GM18870 (cell line): ENCODE measurements at regions not wholly inside any gene's neighbourhood (a gene's known extent, or its start where the extent isn't known, plus 50 kb on each side); places are given as distances from the start of the nearest gene placed in this dataset.

Experiments used
- ATAC-seq: cut with Tn5 transposase; IDR thresholded peaks from one replicate; pipeline ENCODE4 v1.9.1; 2021; ENCODE audit warnings: moderate library complexity; ENCODE audit not compliant: unreplicated experiment

DNA sequence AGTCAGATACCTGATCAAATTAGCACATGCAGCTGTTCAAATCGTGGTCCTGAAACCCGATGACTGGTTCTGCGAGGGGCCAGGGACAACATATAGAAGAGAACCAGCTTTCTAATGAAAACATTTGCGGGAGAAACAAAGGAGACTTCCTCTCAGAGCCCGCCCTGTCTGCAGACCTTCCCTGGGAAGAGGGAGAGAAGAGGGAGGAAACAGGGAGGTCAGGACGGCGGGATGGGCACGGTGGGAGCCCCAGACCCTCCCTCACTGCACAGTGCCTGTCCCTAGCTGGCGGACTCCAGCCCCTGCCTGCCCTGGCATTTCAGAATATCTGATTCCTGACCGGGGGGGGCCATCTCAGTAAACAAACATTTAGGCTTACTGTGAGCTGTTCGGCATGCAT is 317.3 kb downstream of the FOXL1 start:
- ATAC-seq = no peak

DNA sequence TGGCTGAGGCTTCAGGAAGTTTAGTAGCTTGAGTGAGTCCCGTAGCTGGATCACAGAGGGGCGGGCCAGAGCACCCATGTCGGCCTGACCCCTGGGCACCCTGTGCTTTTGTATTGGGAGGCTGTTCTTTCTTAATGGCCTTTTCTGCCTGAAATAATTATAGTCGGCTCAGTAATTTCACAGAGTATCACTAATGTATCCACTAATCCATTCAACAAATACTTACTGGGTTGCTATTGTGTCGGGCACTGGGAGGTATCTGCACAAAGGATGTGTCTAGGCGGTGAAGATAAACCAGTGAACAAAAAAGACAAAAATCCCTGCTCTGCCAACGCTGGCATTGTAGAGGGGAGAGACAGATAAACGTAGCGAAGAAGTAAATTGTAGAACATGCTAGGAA is 318.6 kb downstream of the FOXL1 start:
- no peak for ATAC-seq

DNA sequence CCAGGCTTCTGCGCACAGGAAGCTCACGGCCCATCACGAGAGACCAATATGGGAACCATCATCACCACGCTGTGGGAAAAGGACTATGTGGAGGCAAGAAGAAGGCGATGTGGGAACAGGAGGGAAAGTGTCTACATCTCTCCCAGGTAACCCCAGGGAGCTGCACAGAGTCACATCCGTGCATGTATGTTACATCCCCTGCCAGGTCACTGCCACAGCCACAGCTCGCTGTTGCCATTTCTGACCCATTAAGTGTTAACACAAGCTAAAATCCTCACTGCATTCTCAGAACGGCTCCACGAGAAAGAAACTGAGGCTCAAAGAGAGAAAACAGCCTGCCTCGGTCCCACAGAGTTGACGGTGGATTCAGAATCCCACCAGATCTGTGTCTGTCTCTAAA is 319.1 kb downstream of the FOXL1 start:
- no peak for ATAC-seq

DNA sequence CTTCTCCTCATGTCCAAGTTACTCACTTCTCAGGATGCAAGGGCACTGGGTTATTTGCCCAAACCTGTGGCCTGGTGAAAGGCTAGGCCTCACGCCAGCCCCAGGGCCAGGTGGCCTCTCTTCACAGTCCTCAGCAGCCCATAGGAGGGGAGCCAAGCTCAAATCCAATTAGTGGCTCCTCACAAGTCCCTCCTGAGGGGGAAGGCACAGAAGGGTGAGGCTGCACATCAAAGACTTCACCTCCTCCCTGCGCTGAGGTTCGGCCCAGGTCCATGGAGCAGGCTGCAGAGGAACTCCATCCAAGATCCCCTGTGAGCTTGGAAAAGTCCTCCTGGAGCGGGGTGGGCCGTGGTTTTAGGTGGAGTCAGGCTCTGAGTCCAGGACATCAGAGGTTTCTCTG is 320.0 kb downstream of the FOXL1 start:
- no peak for ATAC-seq

DNA sequence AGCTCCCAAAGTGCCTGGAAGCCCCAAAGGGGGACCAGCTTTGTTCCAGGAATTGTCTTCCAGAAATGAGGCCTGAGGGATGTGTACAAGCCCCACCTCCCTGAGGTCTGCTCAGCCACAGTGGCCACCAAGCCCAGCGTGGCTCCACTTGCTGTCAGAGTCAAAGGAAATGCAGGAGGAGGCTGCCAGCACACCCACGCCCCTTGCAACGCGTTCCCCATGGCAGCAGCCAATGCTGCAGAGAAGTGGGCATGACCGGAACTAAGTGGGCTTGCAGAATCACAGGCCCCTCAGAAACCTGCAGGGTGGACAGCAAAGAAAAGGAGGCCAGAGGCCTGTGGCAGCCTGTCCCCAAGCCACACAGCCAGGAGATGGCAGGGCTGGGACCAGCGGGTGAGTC is 320.8 kb downstream of the FOXL1 start:
- no peak for ATAC-seq

DNA sequence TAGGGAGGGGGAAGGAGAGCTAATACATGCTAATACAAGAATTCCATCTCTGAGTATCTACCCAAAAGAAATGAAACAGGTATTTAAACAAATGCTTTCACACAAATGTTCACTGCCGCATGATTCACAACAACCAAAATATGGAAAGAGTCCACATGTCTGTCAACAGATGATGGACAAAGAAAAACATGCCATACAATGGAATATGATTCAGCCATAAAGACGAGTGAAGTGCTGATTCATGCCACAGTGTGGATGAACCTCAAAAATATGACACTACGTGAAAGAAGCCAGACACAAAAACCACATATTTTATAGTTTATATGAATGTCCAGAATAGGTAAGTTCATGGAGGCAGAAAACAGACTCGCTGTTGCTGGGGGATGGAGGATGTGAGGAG is 321.4 kb downstream of the FOXL1 start:
- no peak for ATAC-seq

DNA sequence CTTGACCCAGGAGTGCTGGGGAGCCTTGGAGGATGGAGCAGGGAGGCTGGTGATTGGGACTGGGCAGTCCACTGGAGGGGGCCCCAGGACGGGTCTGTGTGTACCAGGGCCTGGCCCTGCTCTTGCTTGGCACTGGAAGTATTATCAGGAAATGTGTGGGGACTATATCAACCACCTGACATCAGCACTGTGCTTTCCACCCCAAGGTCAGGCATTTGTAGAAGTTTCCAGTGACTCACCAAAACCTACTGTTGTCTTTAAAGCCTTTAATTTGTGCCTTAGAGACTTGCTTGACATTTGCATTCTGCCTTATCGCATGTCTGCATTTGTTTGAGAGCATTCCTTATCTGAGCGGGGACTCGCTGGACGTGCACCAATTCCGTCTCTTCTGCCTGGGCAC is 323.1 kb downstream of the FOXL1 start:
- ATAC-seq = no peak

DNA sequence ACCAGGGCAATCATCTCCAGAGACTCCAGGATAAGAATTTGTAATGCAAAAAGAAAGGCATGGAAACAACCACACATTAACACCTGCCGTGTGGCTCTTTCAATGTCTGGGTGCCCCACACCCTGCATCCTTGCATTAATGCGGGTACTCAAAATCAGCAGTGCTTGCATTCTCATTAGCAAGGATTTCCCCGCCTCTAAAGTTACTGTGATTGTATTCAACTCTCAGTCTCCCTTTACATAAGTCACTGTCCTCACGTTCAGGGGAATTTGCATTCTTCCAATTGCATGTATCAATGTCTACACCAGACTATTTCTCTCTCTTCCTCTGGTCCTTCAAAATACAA is 324.3 kb downstream of the FOXL1 start:
- no peak for ATAC-seq

DNA sequence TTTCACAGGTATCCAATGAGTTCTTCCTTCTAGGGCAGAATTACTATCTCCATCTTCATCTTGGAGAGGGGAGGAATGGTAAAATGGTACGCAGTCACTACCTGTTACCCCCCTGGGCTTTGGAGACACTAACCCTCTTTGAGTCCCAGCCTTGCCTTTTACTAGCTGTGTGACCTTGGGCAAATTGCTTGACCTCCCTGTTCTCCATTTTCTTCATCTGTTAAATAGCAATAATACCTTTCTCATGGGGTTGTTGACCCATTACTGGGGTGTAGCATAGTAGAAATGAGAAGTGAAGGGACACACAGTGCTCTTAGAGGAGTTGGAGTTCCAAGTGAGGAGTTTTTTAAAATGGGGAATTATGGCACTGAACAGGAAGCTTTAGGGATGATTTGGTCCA is 324.7 kb downstream of the FOXL1 start:
- ATAC-seq = no peak

DNA sequence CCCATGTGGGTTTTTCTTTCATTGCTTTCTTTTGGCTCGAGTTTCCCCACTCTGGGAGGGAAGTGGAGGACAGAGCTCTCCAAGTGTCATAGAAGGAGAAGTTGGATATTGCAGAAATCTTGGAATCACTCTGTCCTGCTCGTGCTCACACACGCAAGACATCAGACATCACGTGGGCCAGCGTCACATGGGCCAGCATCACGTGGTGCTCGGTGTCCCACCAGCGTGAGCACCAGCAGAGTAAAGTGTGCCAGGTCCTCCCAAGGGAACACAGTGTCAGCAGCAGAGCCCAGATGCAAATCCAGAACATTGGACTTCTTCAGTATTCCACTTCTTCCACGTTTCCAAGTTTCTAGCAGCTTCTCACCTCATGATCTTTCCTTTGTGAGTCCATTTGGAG is 327.0 kb downstream of the FOXL1 start:
- ATAC-seq = no peak

DNA sequence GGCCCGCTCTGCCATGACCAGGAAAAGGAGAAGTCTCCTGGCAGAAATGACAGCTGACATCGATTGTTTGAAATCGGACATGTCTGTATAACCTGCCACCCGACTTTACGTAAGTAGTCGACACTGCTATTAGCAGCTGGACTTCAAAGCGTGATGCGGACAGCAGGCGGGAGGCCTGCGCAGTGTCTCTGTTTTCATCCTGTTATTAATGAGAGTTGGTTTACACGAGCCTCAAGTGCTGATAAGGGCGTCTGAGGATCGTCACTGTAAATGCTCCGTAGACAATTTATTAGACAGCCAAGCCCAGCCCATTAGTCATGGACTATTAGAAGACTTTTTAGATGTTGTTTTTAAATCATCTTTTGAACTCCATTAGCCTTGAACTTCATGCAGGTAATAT is 328.3 kb downstream of the FOXL1 start:
- no peak for ATAC-seq

DNA sequence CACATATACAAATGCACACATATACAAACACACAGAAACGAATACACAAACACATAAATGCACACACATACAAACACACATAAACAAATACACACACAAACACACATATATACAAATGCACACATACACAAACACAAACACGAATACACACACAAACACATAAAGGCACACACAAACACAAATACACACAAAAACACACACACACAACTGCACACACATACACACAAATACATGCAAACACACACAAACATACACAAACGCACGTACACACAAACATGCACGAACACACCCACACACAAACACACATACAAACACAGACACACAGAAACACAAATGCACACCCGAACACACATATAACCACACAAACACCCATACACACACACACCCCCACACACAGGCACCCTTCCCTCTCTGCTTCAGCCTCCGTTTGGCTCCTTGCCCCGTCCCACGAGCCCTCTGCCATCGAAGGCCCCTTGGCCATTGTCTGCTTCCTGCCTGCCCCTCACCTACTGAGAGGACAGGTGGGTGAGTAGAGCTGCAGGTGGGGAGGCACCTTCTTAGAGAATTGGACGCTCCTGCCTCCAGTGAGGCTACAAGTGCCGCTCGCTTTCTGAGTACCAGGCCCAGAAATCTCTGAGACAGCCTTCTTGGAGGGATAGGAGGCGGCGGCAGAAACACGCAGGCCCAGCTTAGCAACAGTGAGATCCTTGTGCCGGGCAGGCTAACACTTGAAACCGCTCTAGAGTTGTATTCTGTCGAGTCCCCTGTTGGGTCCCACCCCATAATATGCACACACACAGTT is 331.2 kb downstream of the FOXL1 start:
- ATAC-seq = no peak

DNA sequence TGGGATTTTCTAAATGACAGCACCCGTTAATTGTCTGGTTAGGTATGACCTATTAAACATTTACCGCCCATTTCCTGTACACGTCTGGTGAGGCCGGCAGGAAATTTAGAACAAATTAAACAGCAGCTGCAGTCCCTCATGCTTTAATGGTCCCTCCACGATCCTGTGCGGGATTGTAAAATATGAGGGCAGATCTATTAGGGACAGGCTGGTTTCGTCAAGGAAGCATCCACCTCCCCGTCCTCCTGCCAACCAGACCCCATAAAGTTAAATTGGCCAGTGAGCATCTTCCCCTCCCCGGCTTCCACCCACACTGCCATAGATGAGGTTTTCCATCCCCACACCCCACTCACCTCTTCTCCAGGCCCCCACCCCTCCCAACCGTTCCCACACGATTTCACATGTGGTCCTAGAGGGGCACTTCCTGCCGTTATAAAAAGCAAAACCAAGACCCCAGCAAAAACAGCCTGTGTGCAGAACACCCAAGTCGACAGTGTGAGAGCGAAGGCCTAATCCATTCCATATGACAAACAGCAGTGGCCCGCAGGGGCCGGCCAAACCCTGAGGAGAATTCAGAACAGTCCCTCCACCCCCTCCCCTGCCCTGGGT is 331.9 kb downstream of the FOXL1 start:
- ATAC-seq = no peak

DNA sequence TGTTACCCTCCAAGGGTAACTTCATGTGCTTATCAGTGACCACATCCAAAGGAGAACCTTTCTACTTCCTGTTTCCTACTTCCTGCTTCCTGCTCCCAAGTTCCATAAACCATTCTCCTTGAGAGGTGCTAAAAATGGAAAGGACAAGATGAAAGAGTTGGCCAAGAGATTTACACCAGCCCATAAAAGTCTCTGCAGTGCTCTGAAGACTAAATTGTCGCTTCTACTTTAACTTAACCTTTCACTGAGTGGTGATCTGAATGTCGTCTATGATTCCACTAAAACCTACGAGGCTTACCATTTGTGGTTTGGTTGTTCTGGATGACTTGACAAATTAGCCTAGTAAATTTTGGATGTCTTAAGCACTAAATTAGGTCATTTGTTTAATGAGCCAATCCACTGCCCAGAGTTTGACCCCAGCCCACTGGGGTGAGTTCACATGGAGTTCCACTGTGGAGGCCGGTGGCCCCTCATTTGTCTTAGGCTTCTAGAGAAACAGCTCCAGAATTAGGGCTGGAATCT is 333.1 kb downstream of the FOXL1 start:
- no peak for ATAC-seq

DNA sequence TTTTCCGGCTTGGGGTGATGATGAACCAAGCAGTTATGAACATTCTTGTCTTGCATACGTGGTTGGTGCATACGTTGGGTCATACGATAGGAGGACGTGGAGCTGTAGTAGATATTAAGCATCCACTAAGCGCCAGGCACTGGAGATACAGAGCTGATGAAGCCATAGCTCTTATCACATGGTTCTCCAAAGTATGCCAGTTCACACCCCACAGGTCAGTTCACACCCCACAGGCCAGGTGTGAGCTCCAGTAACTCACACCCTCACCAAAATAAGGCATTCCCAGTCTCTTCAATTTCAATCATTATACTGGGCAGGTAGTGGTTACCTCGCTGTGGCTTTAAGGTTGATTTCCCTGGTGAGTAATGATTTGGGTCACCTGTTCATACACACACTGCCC is 335.5 kb downstream of the FOXL1 start:
- no peak for ATAC-seq

DNA sequence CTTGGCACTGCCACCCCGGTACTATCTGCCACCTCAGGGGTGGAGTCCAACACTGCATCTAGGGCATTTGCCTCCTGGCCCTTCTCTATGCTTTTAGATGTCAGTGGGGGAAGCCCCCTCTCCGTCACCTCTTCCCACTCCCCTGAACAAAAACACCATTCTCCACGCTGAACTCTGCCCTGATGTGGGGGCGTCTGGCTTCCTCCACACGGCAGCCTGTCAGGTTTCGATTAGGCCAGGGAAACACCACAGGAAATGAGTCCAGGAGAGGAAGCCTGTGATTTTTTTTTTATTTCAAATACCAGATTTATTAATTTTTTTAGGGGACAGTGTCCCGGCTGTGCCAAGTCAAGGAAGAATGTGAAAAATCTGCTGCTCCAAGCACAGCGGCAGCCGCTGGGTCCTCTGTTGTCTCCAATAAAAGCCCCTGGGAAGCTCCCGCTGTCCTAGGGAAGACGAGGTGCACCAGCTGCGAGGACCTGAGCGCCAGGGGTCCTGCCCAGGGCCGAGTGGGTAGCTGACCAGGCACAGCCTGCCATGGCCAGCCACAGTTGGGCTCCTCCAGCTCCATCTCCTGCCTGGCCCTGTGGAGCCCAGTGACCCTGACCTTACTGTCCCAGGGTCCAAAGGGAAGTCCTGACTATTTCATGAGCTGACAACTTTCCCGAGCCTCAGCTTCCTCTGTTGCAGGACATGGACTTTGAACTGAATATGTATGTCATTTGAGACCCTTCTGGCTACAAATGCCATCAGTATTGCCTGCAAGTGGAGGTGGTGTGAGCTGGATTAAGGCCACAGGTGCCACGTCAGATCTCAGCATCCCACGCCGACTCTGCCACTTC is 336.7 kb downstream of the FOXL1 start:
- no peak for ATAC-seq

DNA sequence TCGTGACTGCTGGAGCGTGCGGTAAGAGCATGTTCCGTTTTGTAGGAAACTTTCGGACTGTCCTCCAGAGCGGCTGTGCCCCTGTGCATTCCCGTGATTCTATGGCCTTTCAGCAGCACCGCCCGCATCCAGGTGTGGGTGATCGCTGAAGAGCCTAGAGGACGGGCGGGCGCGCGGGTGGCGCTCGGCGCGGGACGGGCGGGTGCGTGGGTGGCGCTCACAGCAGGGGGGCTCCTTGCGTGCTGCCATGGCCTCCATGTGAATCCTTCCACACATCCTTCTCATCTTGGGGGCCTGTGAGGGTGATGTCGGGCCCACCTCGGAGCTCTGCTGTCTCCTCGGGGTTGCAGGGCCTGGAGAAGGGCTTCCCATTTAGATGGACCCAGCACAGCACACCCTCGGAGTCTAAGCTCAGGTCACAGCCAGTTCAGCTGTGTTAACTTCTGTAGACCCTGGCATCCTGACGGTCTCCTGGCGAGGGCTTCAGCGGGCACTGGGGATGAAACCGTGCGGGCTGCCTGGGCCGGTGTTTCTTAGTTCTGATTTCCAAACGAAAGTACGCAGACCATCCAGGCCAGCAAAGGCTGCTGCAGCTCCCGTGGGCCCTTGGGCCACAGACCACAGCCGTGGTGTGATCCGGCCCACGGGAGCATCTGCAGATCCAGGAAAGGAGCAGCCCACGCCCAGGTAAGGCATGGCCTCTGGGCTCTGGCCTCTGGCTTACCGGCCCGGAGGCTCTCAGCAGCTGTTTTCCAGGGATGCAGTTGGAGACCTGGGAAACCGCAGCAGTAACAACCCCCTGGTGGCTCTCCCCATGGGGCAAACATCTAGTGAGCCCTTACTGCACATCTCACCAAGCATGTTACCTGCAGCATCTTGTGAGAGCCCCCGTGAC is 339.4 kb downstream of the FOXL1 start:
- no peak for ATAC-seq

DNA sequence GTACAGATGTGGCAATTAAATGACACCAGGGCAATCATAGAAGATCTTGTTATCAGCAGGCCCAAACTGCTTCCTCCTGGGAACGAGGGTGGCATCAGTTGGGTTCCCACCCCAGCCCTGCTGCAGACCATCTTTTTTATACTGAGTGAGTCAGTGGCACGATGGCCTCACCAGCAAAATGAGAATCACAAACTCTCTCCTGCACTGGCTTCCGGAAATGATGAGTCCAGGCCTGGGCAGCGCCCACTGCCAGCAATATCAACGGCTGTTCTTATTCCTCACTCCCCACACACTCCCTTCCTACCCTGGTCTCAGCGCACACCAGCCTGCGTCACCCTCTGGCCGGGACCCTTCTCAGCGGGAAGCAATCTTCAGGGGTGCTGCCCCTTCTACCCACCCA is 340.3 kb downstream of the FOXL1 start:
- ATAC-seq = no peak

DNA sequence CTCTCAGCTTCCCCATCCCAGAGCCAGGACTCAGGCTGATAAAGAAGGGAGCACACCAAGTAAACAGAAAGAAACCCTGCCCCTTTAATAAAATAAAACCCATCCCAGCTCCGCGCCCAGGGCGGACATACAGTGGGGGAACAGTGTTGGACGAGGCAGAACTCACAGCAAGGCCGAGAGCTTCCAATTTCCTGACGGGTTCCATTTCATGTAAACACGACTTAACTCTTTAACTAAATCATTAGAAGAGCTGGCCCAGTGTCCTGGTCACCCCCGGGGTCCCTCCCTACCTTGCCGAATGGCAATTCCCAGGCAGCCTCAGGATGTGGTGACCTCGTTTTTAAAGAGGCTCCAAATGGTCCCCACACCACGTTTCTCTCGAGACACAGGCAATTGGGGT is 340.7 kb downstream of the FOXL1 start:
- ATAC-seq = no peak

DNA sequence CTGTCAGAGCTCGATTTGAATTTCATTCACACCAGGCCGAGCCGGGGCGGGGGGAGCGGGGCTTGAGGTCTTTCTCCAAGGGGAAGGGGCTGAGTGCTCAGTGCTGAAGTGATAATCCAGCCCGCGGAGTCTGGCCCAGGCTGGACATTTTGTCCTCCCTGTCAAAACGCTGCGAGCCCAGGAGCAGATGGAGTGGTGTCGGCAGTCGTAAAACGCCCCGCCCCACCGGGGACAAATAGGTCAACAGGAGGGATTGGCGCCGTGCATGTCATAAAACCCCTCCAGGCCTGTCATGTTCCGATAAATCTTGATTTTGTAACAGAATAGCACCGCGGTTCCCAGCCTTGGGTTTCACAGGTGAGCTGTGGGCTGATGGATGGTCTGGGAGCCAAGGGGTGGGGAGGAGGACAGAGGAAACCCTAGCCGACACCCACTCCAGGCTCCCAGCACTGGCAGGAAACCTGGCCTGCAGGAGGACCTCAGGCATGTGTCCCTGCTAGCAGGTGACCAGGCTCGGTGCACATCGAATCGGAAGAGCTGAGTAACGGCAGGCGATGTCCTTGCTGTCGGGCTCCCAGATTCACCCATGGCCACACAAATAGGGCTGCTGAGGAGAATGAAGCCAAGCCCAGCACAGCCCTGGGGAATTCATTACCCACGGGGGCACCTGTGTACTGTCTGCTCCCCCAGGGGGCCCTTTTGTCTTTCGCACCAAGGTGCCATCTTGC is 341.4 kb downstream of the FOXL1 start:
- ATAC-seq = no peak
